Rectal smooth muscle tissue (tissue), 1 donor: ENCODE measurements at regions not wholly inside any gene's neighbourhood (a gene's known extent, or its start where the extent isn't known, plus 50 kb on each side); places are given as distances from the start of the nearest gene placed in this dataset.

Source experiments
- H3K27ac ChIP-seq: one replicate; pipeline ENCODE4 v1.7.0; 2013; ENCODE audit warnings: low read depth, low read length, inconsistent platforms
- H3K27me3 ChIP-seq: one replicate; pipeline ENCODE4 v1.7.0; 2013; ENCODE audit warnings: low read length; ENCODE audit not compliant: control insufficient read depth, insufficient read depth
- H3K36me3 ChIP-seq: one replicate; pipeline ENCODE4 v1.7.0; 2013; ENCODE audit warnings: low read length; ENCODE audit not compliant: control insufficient read depth, insufficient read depth
- H3K4me1 ChIP-seq: one replicate; pipeline ENCODE4 v1.7.0; 2013; ENCODE audit warnings: low read length; ENCODE audit not compliant: control insufficient read depth, insufficient read depth
- H3K4me3 ChIP-seq: one replicate; pipeline ENCODE4 v1.7.0; 2013; ENCODE audit warnings: low read length
- H3K9ac ChIP-seq: one replicate; pipeline ENCODE4 v1.7.0; 2013; ENCODE audit warnings: low read length

DNA sequence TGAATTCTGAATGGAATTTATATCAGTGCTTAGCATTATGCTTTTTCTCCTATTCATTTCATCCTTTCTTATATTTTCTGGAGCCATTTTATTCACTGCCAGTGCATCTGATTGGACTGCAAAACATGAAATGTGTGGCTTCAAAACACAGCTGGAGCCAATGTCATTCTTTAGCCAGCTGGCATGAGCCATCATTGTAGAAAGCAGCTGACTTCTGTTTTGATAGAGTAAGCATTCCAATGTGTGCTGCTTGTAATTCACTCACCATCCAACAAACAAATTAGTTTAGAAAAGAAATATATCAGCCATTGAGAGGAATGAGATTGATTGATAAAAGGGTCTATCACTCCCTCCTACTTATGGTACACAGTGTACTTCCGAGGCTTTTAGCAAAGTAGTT lies 2616.0 kb downstream of the ARAP2 start:
- no peak overlapping the region for H3K4me3 ChIP-seq

GRCh38 chr4:33649015-33649414 lies 2595.3 kb downstream of the ARAP2 start:
- Histone ChIP-seq H3K4me1 (no peaks in the 10 kb centered on the region), H3K4me3 (no peak overlapping the region), H3K27ac (no peak overlapping the region), H3K36me3 (no peaks in the 10 kb centered on the region), H3K9ac (no peak overlapping the region), H3K27me3 (no peaks in the 10 kb centered on the region)

More for the DNA sequence above, 2616.0 kb downstream of the ARAP2 start:
- Histone ChIP-seq H3K27me3 (no peaks in the 10 kb centered on the region), H3K27ac (no peak overlapping the region), H3K4me1 (no peaks in the 10 kb centered on the region), H3K9ac (no peak overlapping the region), H3K36me3 (no peaks in the 10 kb centered on the region)

- Histone ChIP-seq H3K27me3 (no peaks in the 10 kb centered on the region), H3K36me3 (no peaks in the 10 kb centered on the region), H3K4me1 (no peaks in the 10 kb centered on the region), H3K9ac (no peak overlapping the region), H3K4me3 (no peak overlapping the region), H3K27ac (no peak overlapping the region)
Measured at GRCh38 chr4:33649471-33649870, 2594.8 kb downstream of the ARAP2 start.

GRCh38 chr4:33650036-33650435 lies 2594.3 kb downstream of the ARAP2 start:
- Histone ChIP-seq H3K27ac (no peak overlapping the region), H3K4me1 (no peaks in the 10 kb centered on the region), H3K4me3 (no peak overlapping the region), H3K27me3 (no peaks in the 10 kb centered on the region), H3K9ac (no peak overlapping the region), H3K36me3 (no peaks in the 10 kb centered on the region)

GRCh38 chr4:33658971-33659370 lies 2585.3 kb downstream of the ARAP2 start:
- Histone ChIP-seq H3K27me3 (no peaks in the 10 kb centered on the region), H3K36me3 (no peaks in the 10 kb centered on the region), H3K9ac (no peak overlapping the region), H3K27ac (no peak overlapping the region), H3K4me3 (no peak overlapping the region), H3K4me1 (no peaks in the 10 kb centered on the region)

DNA sequence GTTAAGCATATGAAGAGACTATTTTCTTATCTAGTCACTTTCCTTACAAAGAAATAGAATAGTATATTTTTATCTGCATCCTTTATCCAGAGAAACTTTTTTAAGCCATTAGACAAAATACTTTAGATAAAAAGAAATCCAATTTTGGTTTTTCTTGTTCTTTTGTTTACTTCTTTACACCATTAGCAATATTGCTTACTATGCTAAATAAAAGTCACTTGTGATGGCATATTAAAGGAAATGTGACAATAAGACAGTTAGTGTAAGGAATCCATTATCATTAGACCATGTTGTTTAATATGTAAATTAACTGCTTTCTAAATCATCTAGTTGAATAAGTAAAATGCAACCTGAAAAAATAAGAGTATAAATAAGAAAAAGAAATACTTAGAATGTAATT lies 2582.7 kb downstream of the ARAP2 start:
- Histone ChIP-seq H3K27ac (no peak overlapping the region), H3K27me3 (no peaks in the 10 kb centered on the region), H3K4me1 (no peaks in the 10 kb centered on the region), H3K36me3 (no peaks in the 10 kb centered on the region), H3K4me3 (no peak overlapping the region), H3K9ac (no peak overlapping the region)

DNA sequence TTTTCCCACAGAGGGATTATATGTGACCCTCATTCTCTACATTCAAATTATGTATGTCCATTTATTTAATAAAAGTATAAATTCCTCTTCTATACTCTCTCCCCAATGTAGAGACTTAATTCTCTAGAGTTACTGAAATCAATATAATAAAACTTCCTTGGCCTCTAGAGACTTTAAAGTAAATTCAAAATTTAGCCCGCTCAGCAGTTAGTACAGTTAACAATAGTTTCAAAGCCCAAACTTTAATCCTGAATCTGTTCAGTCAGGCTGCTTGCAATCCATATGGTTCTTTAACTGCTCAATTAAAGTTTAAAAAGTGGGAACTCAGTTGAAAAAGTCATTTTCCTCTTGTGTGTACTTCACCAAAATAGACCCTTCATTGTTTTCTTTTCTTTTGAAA lies 2558.4 kb downstream of the ARAP2 start:
- no peak overlapping the region for H3K4me3 ChIP-seq

DNA sequence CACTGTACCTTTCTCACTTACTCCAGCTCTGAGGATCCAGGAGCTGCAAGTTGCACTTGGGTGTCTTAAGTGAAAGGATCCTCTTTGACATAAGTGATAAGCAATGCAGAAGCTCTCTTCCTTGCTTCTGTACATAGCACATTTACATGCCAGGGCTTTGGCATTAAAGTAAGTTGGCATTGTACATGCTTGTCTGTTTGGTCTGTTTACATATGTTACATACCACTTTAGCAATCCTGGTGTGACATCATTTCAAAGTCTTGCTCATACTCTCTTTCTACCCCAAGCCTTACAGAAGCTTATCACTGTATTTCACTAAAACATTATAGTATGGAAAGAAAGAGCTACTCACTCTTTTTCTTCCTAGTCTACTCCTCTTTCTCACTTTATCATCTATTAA lies 2548.3 kb downstream of the ARAP2 start:
- H3K27me3 ChIP-seq, result no peaks in the 10 kb centered on the region
- no peak overlapping the region for H3K27ac ChIP-seq
- H3K36me3 ChIP-seq, result no peaks in the 10 kb centered on the region
- no peak overlapping the region for H3K9ac ChIP-seq
- no peaks in the 10 kb centered on the region for H3K4me1 ChIP-seq
- no peak overlapping the region for H3K4me3 ChIP-seq

More for the DNA sequence above, 2558.4 kb downstream of the ARAP2 start:
- H3K27ac ChIP-seq, result no peak overlapping the region
- H3K27me3 ChIP-seq, result no peaks in the 10 kb centered on the region
- H3K4me1 ChIP-seq, result no peaks in the 10 kb centered on the region
- H3K9ac ChIP-seq, result no peak overlapping the region
- no peaks in the 10 kb centered on the region for H3K36me3 ChIP-seq

- Histone ChIP-seq H3K27ac (no peak overlapping the region), H3K4me3 (no peak overlapping the region), H3K27me3 (no peaks in the 10 kb centered on the region), H3K36me3 (no peaks in the 10 kb centered on the region), H3K9ac (no peak overlapping the region), H3K4me1 (no peaks in the 10 kb centered on the region)
Measured at GRCh38 chr4:33696586-33696985, 2547.7 kb downstream of the ARAP2 start.

DNA sequence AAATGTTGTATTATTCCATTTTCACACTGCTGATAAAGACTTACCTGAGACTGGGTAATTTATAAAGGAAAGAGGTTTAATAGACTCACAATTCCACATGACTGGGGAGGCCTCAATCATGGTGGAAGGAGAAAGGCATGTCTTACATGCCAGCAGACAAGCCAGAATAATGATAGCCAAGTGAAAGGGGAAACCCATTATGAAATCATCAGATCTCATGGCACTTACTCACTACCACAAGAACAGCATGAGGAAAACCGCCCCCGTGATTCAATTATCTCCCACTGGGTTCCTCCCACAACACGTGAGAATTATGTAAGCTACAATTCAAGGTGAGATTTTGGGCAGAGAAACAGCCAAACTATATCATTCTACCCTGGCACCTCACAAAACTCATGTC lies 2535.1 kb downstream of the ARAP2 start:
- Histone ChIP-seq H3K36me3 (no peaks in the 10 kb centered on the region), H3K4me3 (no peak overlapping the region), H3K4me1 (no peaks in the 10 kb centered on the region), H3K27me3 (no peaks in the 10 kb centered on the region), H3K27ac (no peak overlapping the region), H3K9ac (no peak overlapping the region)

- no peaks in the 10 kb centered on the region for H3K36me3 ChIP-seq
Measured at GRCh38 chr4:33711826-33712225, 2532.5 kb downstream of the ARAP2 start.

DNA sequence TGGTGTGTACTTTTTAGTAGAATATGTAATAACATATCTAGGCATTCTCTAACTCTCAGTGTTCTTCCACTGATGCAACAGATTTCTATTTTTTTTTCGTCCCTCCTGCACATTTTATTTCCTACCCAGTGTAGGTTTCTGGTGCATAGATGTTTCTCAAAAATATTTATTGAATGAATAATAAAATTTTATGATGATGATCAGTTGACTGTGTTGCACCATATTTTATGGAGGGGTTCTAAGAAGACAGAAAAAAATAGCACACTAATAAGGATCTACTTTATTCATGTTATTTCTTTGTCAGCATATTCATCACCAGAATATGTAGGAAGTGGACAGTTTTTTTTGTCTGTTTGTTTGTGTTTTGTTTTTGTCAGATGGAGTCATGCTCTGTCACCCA lies 2529.3 kb downstream of the ARAP2 start:
- H3K36me3 ChIP-seq, result no peaks in the 10 kb centered on the region
- no peaks in the 10 kb centered on the region for H3K4me1 ChIP-seq
- no peaks in the 10 kb centered on the region for H3K27me3 ChIP-seq
- H3K27ac ChIP-seq, result no peak overlapping the region
- no peak overlapping the region for H3K9ac ChIP-seq
- no peak overlapping the region for H3K4me3 ChIP-seq

More at GRCh38 chr4:33711826-33712225, 2532.5 kb downstream of the ARAP2 start:
- no peak overlapping the region for H3K4me3 ChIP-seq
- H3K9ac ChIP-seq, result no peak overlapping the region
- no peaks in the 10 kb centered on the region for H3K4me1 ChIP-seq
- H3K27ac ChIP-seq, result no peak overlapping the region
- no peaks in the 10 kb centered on the region for H3K27me3 ChIP-seq

- H3K4me1 ChIP-seq, result no peaks in the 10 kb centered on the region
- no peaks in the 10 kb centered on the region for H3K27me3 ChIP-seq
- no peaks in the 10 kb centered on the region for H3K36me3 ChIP-seq
- H3K9ac ChIP-seq, result no peak overlapping the region
- no peak overlapping the region for H3K27ac ChIP-seq
- no peak overlapping the region for H3K4me3 ChIP-seq
Measured at GRCh38 chr4:33715841-33716395, 2528.4 kb downstream of the ARAP2 start.
